Neuronal stem cell (in vitro differentiated cells): ENCODE measurements at regions not wholly inside any gene's neighbourhood (a gene's known extent, or its start where the extent isn't known, plus 50 kb on each side); places are given as distances from the start of the nearest gene placed in this dataset.

Experiments used
- DNase-seq: peaks from one replicate; pipeline ENCODE4 v3.0.0-alpha.2; 2013; ENCODE audit warnings: low spot score
- H2AFZ ChIP-seq: one replicate; pipeline ENCODE4 v1.6.1; 2013; ENCODE audit warnings: mild to moderate bottlenecking, low read length, inconsistent platforms
- H2AK5ac ChIP-seq: 2 replicates; pipeline ENCODE4 v1.6.1; 2013; ENCODE audit warnings: low read depth, mild to moderate bottlenecking, inconsistent platforms, low read length, moderate library complexity, mixed read lengths
- H2BK120ac ChIP-seq: 2 replicates; pipeline ENCODE4 v1.6.1; 2013; ENCODE audit warnings: low read depth, mild to moderate bottlenecking, inconsistent platforms, low read length, moderate library complexity, mixed read lengths
- H2BK12ac ChIP-seq: one replicate; pipeline ENCODE4 v1.6.1; 2013; ENCODE audit warnings: low read length, inconsistent platforms
- H2BK15ac ChIP-seq: 2 replicates; pipeline ENCODE4 v1.6.1; 2013; ENCODE audit warnings: mild to moderate bottlenecking, low read length, inconsistent platforms, mixed read lengths
- H2BK5ac ChIP-seq: one replicate; pipeline ENCODE4 v1.6.1; 2013; ENCODE audit warnings: inconsistent platforms, mild to moderate bottlenecking, low read length, moderate library complexity
- H3K14ac ChIP-seq: one replicate; pipeline ENCODE4 v1.6.1; 2013; ENCODE audit warnings: low read length, inconsistent platforms
- H3K18ac ChIP-seq: 2 replicates; pipeline ENCODE4 v1.6.1; 2013; ENCODE audit warnings: low read length, inconsistent platforms
- H3K23ac ChIP-seq: 2 replicates; pipeline ENCODE4 v1.6.1; 2013; ENCODE audit warnings: low read depth, mild to moderate bottlenecking, mixed read lengths, low read length, inconsistent platforms; ENCODE audit not compliant: poor library complexity
- H3K27ac ChIP-seq: replicated peaks from 3 replicates; pipeline ENCODE4 v1.5.1; 2013; ENCODE audit warnings: low read length, inconsistent platforms
- H3K27me3 ChIP-seq, 3 experiments: 2 replicates each; pipeline ENCODE4 v1.6.1; 2013; ENCODE audit warnings: low read length in 3 of 3, mild to moderate bottlenecking in 2 of 3, inconsistent platforms in 1 of 3, low read depth in 1 of 3, mixed read lengths in 1 of 3, moderate library complexity in 1 of 3; ENCODE audit not compliant: control insufficient read depth in 3 of 3, insufficient read depth in 3 of 3
- H3K36me3 ChIP-seq, 2 donors: replicated peaks in 1 of 2; 2 replicates each; pipeline ENCODE4 v1.6.1; 2013; ENCODE audit warnings: low read length in 2 of 2; ENCODE audit not compliant: control insufficient read depth in 2 of 2, insufficient read depth in 2 of 2
- H3K4ac ChIP-seq: 2 replicates; pipeline ENCODE4 v1.6.1; 2013; ENCODE audit warnings: inconsistent platforms, mild to moderate bottlenecking, low read length, moderate library complexity
- H3K4me1 ChIP-seq, 2 donors: 1 replicate in 1 of 2; 2 replicates in 1 of 2; pipeline ENCODE4 v1.6.1; 2013; ENCODE audit warnings: low read length in 2 of 2, low read depth in 1 of 2; ENCODE audit not compliant: control insufficient read depth in 2 of 2, insufficient read depth in 1 of 2
- H3K4me2 ChIP-seq: one replicate; pipeline ENCODE4 v1.6.1; 2013; ENCODE audit warnings: mild to moderate bottlenecking, low read length, inconsistent platforms; ENCODE audit not compliant: insufficient read depth, poor library complexity, severe bottlenecking
- H3K4me3 ChIP-seq, 2 donors: 2 replicates each; pipeline ENCODE4 v1.5.1; 2013; ENCODE audit warnings: low read length in 2 of 2, mild to moderate bottlenecking in 2 of 2, inconsistent platforms in 1 of 2, moderate library complexity in 1 of 2
- H3K79me1 ChIP-seq: one replicate; pipeline ENCODE4 v1.6.1; 2013; ENCODE audit warnings: low read depth, mild to moderate bottlenecking, inconsistent platforms, low read length, moderate library complexity
- H3K9ac ChIP-seq: one replicate; pipeline ENCODE4 v1.6.1; 2013; ENCODE audit warnings: mild to moderate bottlenecking, low read depth, low read length, inconsistent platforms; ENCODE audit not compliant: poor library complexity
- H3K9me3 ChIP-seq, 2 donors: replicated peaks in 1 of 2; 2 replicates each; pipeline versions ENCODE3 to v1.6.1; 2013; ENCODE audit warnings: low read length in 2 of 2, mild to moderate bottlenecking in 2 of 2, inconsistent platforms in 1 of 2, low read depth in 1 of 2, mixed read lengths in 1 of 2, moderate library complexity in 1 of 2; ENCODE audit not compliant: control insufficient read depth in 2 of 2, insufficient read depth in 1 of 2
- H4K8ac ChIP-seq: one replicate; pipeline ENCODE4 v1.6.1; 2013; ENCODE audit warnings: low read depth, mild to moderate bottlenecking, inconsistent platforms, low read length, moderate library complexity
- H4K91ac ChIP-seq: one replicate; pipeline ENCODE4 v1.6.1; 2013; ENCODE audit warnings: low read length, low read depth, mild to moderate bottlenecking, inconsistent platforms; ENCODE audit not compliant: poor library complexity
- WGBS, 2 donors: extraction: QIAGEN DNeasy Blood & Tissue Kit; methylation state at CpG; one replicate each; pipeline ENCODE4 v1.1.7; 2013; ENCODE audit warnings: missing lambda C conversion rate in 2 of 2, mixed read lengths in 1 of 2; ENCODE audit not compliant: insufficient read length in 2 of 2, insufficient replicate concordance in 1 of 2; ENCODE audit errors: extremely low coverage in 2 of 2; 5-methylcytosine and 5-hydroxymethylcytosine counted together

DNA sequence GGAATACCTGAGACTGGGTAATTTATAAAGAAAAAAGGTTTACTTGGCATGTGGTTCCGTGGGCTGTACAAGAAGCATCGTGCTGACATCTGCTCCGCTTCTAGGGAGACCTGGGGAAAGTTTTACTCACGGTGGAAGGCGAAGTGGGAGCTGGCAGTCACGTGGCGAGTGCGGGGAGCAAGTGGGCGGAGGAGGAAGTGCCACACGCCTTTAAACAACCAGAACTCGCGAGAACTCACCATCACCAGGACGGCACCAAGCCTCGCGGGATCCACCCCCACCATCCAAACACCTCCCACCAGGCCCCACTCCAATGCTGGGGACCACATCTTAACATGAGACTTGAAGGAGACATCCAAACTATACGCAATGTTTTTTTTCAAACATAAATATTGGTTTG, 406.2 kb upstream of the IRX4 start:
- Histone ChIP-seq H3K36me3 (no peaks in the 10 kb centered on the region), H2AFZ (no peak overlapping the region), H3K4ac (no peak overlapping the region), H3K14ac (no peak overlapping the region), H2BK120ac (no peak overlapping the region), H3K4me1 (no peaks in the 10 kb centered on the region), H3K79me1 (no peaks in the 10 kb centered on the region), H2BK12ac (no peak overlapping the region), H3K27ac (no peak overlapping the region), H2AK5ac (no peak overlapping the region), H3K9ac (no peak overlapping the region), H4K91ac (no peak overlapping the region), H3K23ac (no peak overlapping the region), H2BK15ac (no peak overlapping the region), H3K4me3 (no peak overlapping the region), H3K4me2 (no peak overlapping the region), H2BK5ac (no peak overlapping the region), H3K27me3 (no peaks in the 10 kb centered on the region), H3K9me3 (peaks cover 0 to 16% of the 10 kb centered on the region in 2 donors), H3K18ac (no peak overlapping the region), H4K8ac (no peak overlapping the region)
- no CpG with 5 or more reads among the region's 16 CpGs for WGBS, 2 donors
- no peak for DNase-seq

GRCh38 chr5:2288466-2288865, 405.7 kb upstream of the IRX4 start:
- H3K23ac ChIP-seq, result no peak overlapping the region
- no peak overlapping the region for H3K4ac ChIP-seq
- no peak overlapping the region for H2AK5ac ChIP-seq
- H3K79me1 ChIP-seq, result no peaks in the 10 kb centered on the region
- H2BK5ac ChIP-seq, result no peak overlapping the region
- no peak overlapping the region for H2BK12ac ChIP-seq
- H4K91ac ChIP-seq, result no peak overlapping the region
- H2AFZ ChIP-seq, result no peak overlapping the region
- H3K4me2 ChIP-seq, result no peak overlapping the region
- H2BK15ac ChIP-seq, result no peak overlapping the region
- WGBS, 2 donors, result no CpG with 5 or more reads among the region's 11 CpGs
- H3K27me3 ChIP-seq, result no peaks in the 10 kb centered on the region
- H3K9me3 ChIP-seq, result peaks cover 0 to 14% of the 10 kb centered on the region in 2 donors
- H3K9ac ChIP-seq, result no peak overlapping the region
- no peak overlapping the region for H3K4me3 ChIP-seq
- no peaks in the 10 kb centered on the region for H3K4me1 ChIP-seq
- no peak overlapping the region for H2BK120ac ChIP-seq
- H3K27ac ChIP-seq, result no peak overlapping the region
- H3K36me3 ChIP-seq, result no peaks in the 10 kb centered on the region
- no peak overlapping the region for H3K18ac ChIP-seq
- H4K8ac ChIP-seq, result no peak overlapping the region
- no peak for DNase-seq
- H3K14ac ChIP-seq, result no peak overlapping the region

DNA sequence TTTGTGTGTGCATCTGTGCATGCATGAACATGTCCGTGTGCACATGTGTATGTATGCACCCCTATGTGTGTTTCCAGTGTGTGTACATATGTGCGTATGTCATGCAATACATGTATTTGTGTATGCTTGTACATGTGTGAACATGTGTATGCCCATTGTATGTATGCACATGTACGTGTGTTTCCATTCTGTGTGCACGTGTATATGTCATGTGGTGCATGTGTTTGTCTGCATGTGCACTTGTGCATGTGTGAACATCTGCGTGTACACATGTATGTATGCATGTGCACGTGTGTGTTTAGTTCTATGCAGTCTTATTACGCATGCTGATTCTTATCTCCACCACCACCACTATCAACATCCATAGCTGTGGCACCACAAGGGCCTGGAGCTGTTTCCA, 403.5 kb upstream of the IRX4 start:
- no peaks in the 10 kb centered on the region for H3K79me1 ChIP-seq
- H3K4ac ChIP-seq, result no peak overlapping the region
- H3K36me3 ChIP-seq, result no peaks in the 10 kb centered on the region
- no peak overlapping the region for H2BK5ac ChIP-seq
- H3K4me2 ChIP-seq, result no peak overlapping the region
- no peak overlapping the region for H3K4me3 ChIP-seq
- H3K9ac ChIP-seq, result no peak overlapping the region
- no peak overlapping the region for H3K14ac ChIP-seq
- H4K8ac ChIP-seq, result no peak overlapping the region
- H2BK15ac ChIP-seq, result no peak overlapping the region
- no peak overlapping the region for H3K23ac ChIP-seq
- H2AK5ac ChIP-seq, result no peak overlapping the region
- no peaks in the 10 kb centered on the region for H3K9me3 ChIP-seq
- H3K18ac ChIP-seq, result no peak overlapping the region
- H3K27me3 ChIP-seq, result no peaks in the 10 kb centered on the region
- no peak for DNase-seq
- H2AFZ ChIP-seq, result no peak overlapping the region
- H3K4me1 ChIP-seq, result peaks cover 0 to 7% of the 10 kb centered on the region in 2 donors
- H4K91ac ChIP-seq, result no peak overlapping the region
- no peak overlapping the region for H2BK120ac ChIP-seq
- no CpG with 5 or more reads among the region's 7 CpGs for WGBS, 2 donors
- no peak overlapping the region for H3K27ac ChIP-seq
- no peak overlapping the region for H2BK12ac ChIP-seq

GRCh38 chr5:2284678-2285077, 402.0 kb upstream of the IRX4 start:
- Histone ChIP-seq H2BK120ac (no peak overlapping the region), H4K91ac (no peak overlapping the region), H3K4me1 (peaks cover 0 to 9% of the 10 kb centered on the region in 2 donors), H3K4me3 (no peak overlapping the region), H3K9me3 (no peaks in the 10 kb centered on the region), H2BK15ac (no peak overlapping the region), H3K4me2 (no peak overlapping the region), H3K18ac (no peak overlapping the region), H3K27ac (no peak overlapping the region), H2BK5ac (no peak overlapping the region), H3K14ac (no peak overlapping the region), H3K9ac (no peak overlapping the region), H3K36me3 (no peaks in the 10 kb centered on the region), H3K23ac (no peak overlapping the region), H3K79me1 (no peaks in the 10 kb centered on the region), H2BK12ac (no peak overlapping the region), H3K4ac (no peak overlapping the region), H4K8ac (no peak overlapping the region), H2AK5ac (no peak overlapping the region), H3K27me3 (no peaks in the 10 kb centered on the region), H2AFZ (no peak overlapping the region)
- no CpG with 5 or more reads among the region's 8 CpGs for WGBS, 2 donors
- no peak for DNase-seq
